Coronary artery (tissue), 2 donors: ENCODE measurements at regions not wholly inside any gene's neighbourhood (a gene's known extent, or its start where the extent isn't known, plus 50 kb on each side); places are given as distances from the start of the nearest gene placed in this dataset.

ENCODE experiments used
- DNase-seq: peaks from one replicate; pipeline ENCODE4 v3.0.0-alpha.2; 2017; ENCODE audit warnings: low spot score
- H3K27ac ChIP-seq, 2 donors: fragments of 200-600 bp; sonication (generic); one replicate each; pipeline ENCODE4 v1.5.1; 2016 to 2019
- H3K4me3 ChIP-seq: fragments of 200-600 bp; sonication (generic); 2 replicates; pipeline ENCODE4 v1.5.1; 2016; ENCODE audit warnings: mild to moderate bottlenecking, moderate library complexity
- CTCF ChIP-seq: fragments of 200-600 bp; sonication (generic); IDR thresholded peaks from one replicate; pipeline ENCODE4 v1.5.1; 2019; ENCODE audit warnings: antibody characterized with exemption

- Histone ChIP-seq H3K4me3 (no peak overlapping the region), H3K27ac (no peak overlapping the region)
- TF ChIP-seq CTCF = no peak
- DNase-seq = no peak
These were observed 320.2 kb downstream of the MATN1 start for GRCh38 chr1:30403061-30403645.

- no peak overlapping the region for H3K27ac ChIP-seq
- DNase-seq = no peak
- TF ChIP-seq CTCF = no peak
- no peak overlapping the region for H3K4me3 ChIP-seq
These were observed 321.4 kb downstream of the MATN1 start for GRCh38 chr1:30402031-30402430.

- H3K27ac ChIP-seq = no peak overlapping the region
- TF ChIP-seq CTCF = no peak
- no peak overlapping the region for H3K4me3 ChIP-seq
- no peak for DNase-seq
These were observed 322.9 kb downstream of the MATN1 start for GRCh38 chr1:30400507-30400906.

- H3K4me3 ChIP-seq = no peak overlapping the region
- H3K27ac ChIP-seq = no peak overlapping the region
- TF ChIP-seq CTCF = no peak
- DNase-seq = no peak
These were observed 324.4 kb downstream of the MATN1 start for GRCh38 chr1:30399026-30399425.

- no peak overlapping the region for H3K4me3 ChIP-seq
- TF ChIP-seq CTCF = no peak
- DNase-seq = no peak
- no peak overlapping the region for H3K27ac ChIP-seq
These were observed 325.8 kb downstream of the MATN1 start for GRCh38 chr1:30397576-30397975.

- DNase-seq = no peak
- no peak for TF ChIP-seq CTCF
- H3K27ac ChIP-seq = no peak overlapping the region
- H3K4me3 ChIP-seq = no peak overlapping the region
These were observed 327.8 kb downstream of the MATN1 start for GRCh38 chr1:30395631-30396030.

GRCh38 chr1:30388386-30388785, 335.0 kb downstream of the MATN1 start:
- Histone ChIP-seq H3K27ac (no peak overlapping the region), H3K4me3 (no peak overlapping the region)
- DNase-seq = no peak
- TF ChIP-seq CTCF = no peak
